HG03108 (cell line): ENCODE measurements at regions not wholly inside any gene's neighbourhood (a gene's known extent, or its start where the extent isn't known, plus 50 kb on each side); places are given as distances from the start of the nearest gene placed in this dataset.
"Not testable (repeated sequence)": the region's sequence is repeated elsewhere in the genome, so short reads cannot be mapped to it uniquely, and the experiment has no call there.

Experiments
- ATAC-seq: cut with Tn5 transposase; IDR thresholded peaks from one replicate; pipeline ENCODE4 v1.9.1; 2021; ENCODE audit warnings: moderate library complexity; ENCODE audit not compliant: unreplicated experiment

- ATAC-seq, result no peak
These were observed 506.0 kb downstream of the BRINP3 start for GRCh38 chr1:189971656-189972055.

- no peak for ATAC-seq
These were observed 500.5 kb downstream of the BRINP3 start for GRCh38 chr1:189977184-189977583.

GRCh38 chr1:189983166-189983890 is 494.3 kb downstream of the BRINP3 start:
- no peak for ATAC-seq

- no peak for ATAC-seq
These were observed 491.1 kb downstream of the BRINP3 start for GRCh38 chr1:189986516-189986915.

GRCh38 chr1:189987509-189987908 is 490.2 kb downstream of the BRINP3 start:
- ATAC-seq, result no peak

- ATAC-seq, result no peak
These were observed 484.8 kb downstream of the BRINP3 start for GRCh38 chr1:189992856-189993255.

- ATAC-seq, result no peak
These were observed 477.2 kb downstream of the BRINP3 start for GRCh38 chr1:190000365-190000872.

- ATAC-seq, result no peak
These were observed 476.5 kb downstream of the BRINP3 start for GRCh38 chr1:190001187-190001586.

GRCh38 chr1:190003376-190003775 is 474.3 kb downstream of the BRINP3 start:
- no peak for ATAC-seq

- ATAC-seq, result no peak
These were observed 466.1 kb downstream of the BRINP3 start for GRCh38 chr1:190011585-190011984.

- ATAC-seq, result not testable (repeated sequence)
These were observed 458.5 kb downstream of the BRINP3 start for GRCh38 chr1:190019151-190019550.

GRCh38 chr1:190019717-190020116 is 457.9 kb downstream of the BRINP3 start:
- no peak for ATAC-seq

GRCh38 chr1:190022709-190023108 is 455.0 kb downstream of the BRINP3 start:
- ATAC-seq, result no peak

GRCh38 chr1:190029441-190029840 is 448.2 kb downstream of the BRINP3 start:
- ATAC-seq, result no peak

GRCh38 chr1:190043655-190044054 is 434.0 kb downstream of the BRINP3 start:
- ATAC-seq, result no peak

- ATAC-seq, result no peak
These were observed 431.4 kb downstream of the BRINP3 start for GRCh38 chr1:190046231-190046630.
